Natural killer cell (primary cell): ENCODE measurements at regions not wholly inside any gene's neighbourhood (a gene's known extent, or its start where the extent isn't known, plus 50 kb on each side); places are given as distances from the start of the nearest gene placed in this dataset.

ENCODE experiments used
- ATAC-seq, 3 donors: fragments of 150-1000 bp in 2 of 3; fragments of 200-7000 bp in 1 of 3; cut with Tn5 transposase; 1 replicate in 1 of 3; 2 replicates in 2 of 3; pipeline ENCODE4 v1.10.0; 2021; ENCODE audit warnings: mild to moderate bottlenecking in 2 of 3, moderate library complexity in 2 of 3
- DNase-seq, 2 donors: peaks; one replicate each; pipeline versions ENCODE4 v3.0.0 to v3.0.0-alpha.2; 2013 to 2021; ENCODE audit warnings: mixed read lengths in 1 of 2
- H3K27ac ChIP-seq: one replicate; pipeline ENCODE4 v1.5.1; 2013; ENCODE audit warnings: mild to moderate bottlenecking, low read length
- H3K27me3 ChIP-seq: one replicate; pipeline ENCODE4 v1.6.1; 2013; ENCODE audit warnings: low read length; ENCODE audit not compliant: control insufficient read depth, insufficient read depth
- H3K36me3 ChIP-seq: one replicate; pipeline ENCODE4 v1.6.1; 2013; ENCODE audit warnings: low read length; ENCODE audit not compliant: control insufficient read depth, insufficient read depth
- H3K4me1 ChIP-seq: one replicate; pipeline ENCODE4 v1.6.1; 2013; ENCODE audit warnings: low read length; ENCODE audit not compliant: control insufficient read depth, insufficient read depth
- H3K4me3 ChIP-seq: one replicate; pipeline ENCODE4 v1.5.1; 2013; ENCODE audit warnings: low read length
- H3K9me3 ChIP-seq: one replicate; pipeline ENCODE4 v1.6.1; 2013; ENCODE audit warnings: low read length; ENCODE audit not compliant: control insufficient read depth, insufficient read depth
- H3K27ac Mint-ChIP-seq, 2 donors: one replicate each; pipeline ENCODE4 v1.8.0; 2022; ENCODE audit warnings: mild to moderate bottlenecking in 2 of 2, mixed read lengths in 2 of 2, moderate library complexity in 1 of 2
- H3K27me3 Mint-ChIP-seq, 2 donors: one replicate each; pipeline ENCODE4 v1.8.0; 2022; ENCODE audit warnings: low read depth in 2 of 2, mixed read lengths in 2 of 2
- H3K36me3 Mint-ChIP-seq: one replicate; pipeline ENCODE4 v1.8.0; 2022; ENCODE audit warnings: mixed read lengths
- H3K4me1 Mint-ChIP-seq, 2 donors: one replicate each; pipeline ENCODE4 v1.8.0; 2022; ENCODE audit warnings: mixed read lengths in 2 of 2
- H3K4me3 Mint-ChIP-seq: one replicate; pipeline ENCODE4 v1.8.0; 2022; ENCODE audit warnings: mild to moderate bottlenecking, moderate library complexity, mixed read lengths
- H3K9me3 Mint-ChIP-seq, 2 donors: one replicate each; pipeline ENCODE4 v1.8.0; 2022; ENCODE audit warnings: mixed read lengths in 2 of 2
- WGBS: methylation state at CpG from one replicate; pipeline ENCODE4 v1.1.7; 2013; ENCODE audit warnings: missing lambda C conversion rate; ENCODE audit not compliant: insufficient coverage; 5-methylcytosine and 5-hydroxymethylcytosine counted together
- intact Hi-C: fragments of 100-400 bp; cut with micrococcal nuclease; formaldehyde crosslinking; loops from one replicate; pipeline ENCODE4 v1.14.2; 2022
- TF ChIP-seq, protein P1 (sequence below): fragments of 200-600 bp; IDR thresholded peaks from one replicate; pipeline ENCODE4 v1.8.0; 2022; ENCODE audit warnings: antibody characterized with exemption

DNA sequence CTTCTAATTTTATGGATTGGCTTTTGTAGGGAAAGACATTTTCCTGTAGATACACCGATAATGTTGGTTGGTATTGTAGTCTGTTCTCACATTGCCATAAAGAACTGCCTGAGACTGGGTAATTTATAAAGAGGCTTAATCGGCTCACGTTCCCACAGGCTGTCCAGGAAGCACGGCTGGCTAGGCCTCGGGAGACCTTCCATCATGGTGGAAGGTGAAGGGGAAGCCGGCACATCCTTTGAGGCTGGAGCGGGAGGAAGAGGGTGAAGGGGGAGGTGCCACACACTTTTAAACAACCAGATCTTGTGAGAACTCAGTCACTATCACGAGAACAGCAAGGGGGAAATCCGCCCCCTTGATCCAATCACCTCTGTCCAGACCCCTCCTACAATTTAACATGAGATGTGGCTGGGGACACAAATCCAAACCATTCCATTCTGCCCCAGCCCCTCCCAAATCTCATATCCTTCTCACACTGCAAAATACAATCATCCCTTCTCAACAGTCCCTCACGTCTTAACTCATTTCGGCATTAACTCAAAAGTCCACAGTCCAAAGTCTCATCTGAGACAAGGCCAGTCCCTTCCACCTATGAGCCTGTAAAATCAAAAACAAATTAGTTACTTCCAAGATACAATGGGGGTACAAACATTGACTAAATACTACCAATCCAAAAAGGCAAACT, 66.7 kb upstream of the EIF5 start:
- intact Hi-C loops, result no loop called here
- Mint-ChIP-seq H3K4me3 (no peak overlapping the region), H3K9me3 (no peaks in the 10 kb centered on the region), H3K27ac (no peak overlapping the region), H3K36me3 (no peaks in the 10 kb centered on the region), H3K27me3 (peaks cover 44 to 61% of the 10 kb centered on the region in 2 donors), H3K4me1 (no peaks in the 10 kb centered on the region)
- no peak for ATAC-seq
- TF ChIP-seq, protein P1, sequence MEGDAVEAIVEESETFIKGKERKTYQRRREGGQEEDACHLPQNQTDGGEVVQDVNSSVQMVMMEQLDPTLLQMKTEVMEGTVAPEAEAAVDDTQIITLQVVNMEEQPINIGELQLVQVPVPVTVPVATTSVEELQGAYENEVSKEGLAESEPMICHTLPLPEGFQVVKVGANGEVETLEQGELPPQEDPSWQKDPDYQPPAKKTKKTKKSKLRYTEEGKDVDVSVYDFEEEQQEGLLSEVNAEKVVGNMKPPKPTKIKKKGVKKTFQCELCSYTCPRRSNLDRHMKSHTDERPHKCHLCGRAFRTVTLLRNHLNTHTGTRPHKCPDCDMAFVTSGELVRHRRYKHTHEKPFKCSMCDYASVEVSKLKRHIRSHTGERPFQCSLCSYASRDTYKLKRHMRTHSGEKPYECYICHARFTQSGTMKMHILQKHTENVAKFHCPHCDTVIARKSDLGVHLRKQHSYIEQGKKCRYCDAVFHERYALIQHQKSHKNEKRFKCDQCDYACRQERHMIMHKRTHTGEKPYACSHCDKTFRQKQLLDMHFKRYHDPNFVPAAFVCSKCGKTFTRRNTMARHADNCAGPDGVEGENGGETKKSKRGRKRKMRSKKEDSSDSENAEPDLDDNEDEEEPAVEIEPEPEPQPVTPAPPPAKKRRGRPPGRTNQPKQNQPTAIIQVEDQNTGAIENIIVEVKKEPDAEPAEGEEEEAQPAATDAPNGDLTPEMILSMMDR, result no peak
- DNase-seq, result no peak
- no peak overlapping the region for H3K4me3 ChIP-seq
- H3K9me3 ChIP-seq, result no peaks in the 10 kb centered on the region
- no peaks in the 10 kb centered on the region for H3K36me3 ChIP-seq
- 74% methylated on average over 10 of the region's 11 CpGs for WGBS
- no peaks in the 10 kb centered on the region for H3K4me1 ChIP-seq
- H3K27ac ChIP-seq, result no peak overlapping the region
- peaks cover 1% of the 10 kb centered on the region for H3K27me3 ChIP-seq

DNA sequence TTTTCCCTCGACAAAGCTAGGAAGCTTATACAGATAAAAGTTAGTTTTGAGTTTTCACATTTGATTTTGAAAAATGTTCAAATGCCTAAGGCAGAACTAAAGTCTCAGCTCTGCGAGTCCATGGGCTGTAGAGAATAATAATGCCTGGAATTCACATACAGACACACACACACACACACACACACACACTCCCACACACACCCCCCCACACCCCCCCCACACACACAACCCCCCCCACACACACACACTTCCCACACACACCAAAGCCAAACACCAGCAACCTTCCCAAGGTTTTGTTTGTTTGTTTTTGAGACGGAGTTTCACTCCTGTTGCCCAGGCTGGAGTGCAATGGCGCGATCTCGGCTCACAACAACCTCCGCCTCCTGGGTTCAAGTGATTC, 62.8 kb upstream of the EIF5 start:
- no peaks in the 10 kb centered on the region for H3K4me1 Mint-ChIP-seq
- no peak overlapping the region for H3K4me3 ChIP-seq
- no peak overlapping the region for H3K27ac ChIP-seq
- no peaks in the 10 kb centered on the region for H3K4me1 ChIP-seq
- H3K27ac Mint-ChIP-seq, result no peak overlapping the region
- no peaks in the 10 kb centered on the region for H3K36me3 Mint-ChIP-seq
- no peaks in the 10 kb centered on the region for H3K9me3 Mint-ChIP-seq
- TF ChIP-seq, protein P1, result no peak
- ATAC-seq (no peak), DNase-seq (no peak)
- no peak overlapping the region for H3K4me3 Mint-ChIP-seq
- no peaks in the 10 kb centered on the region for H3K9me3 ChIP-seq
- no peaks in the 10 kb centered on the region for H3K36me3 ChIP-seq
- intact Hi-C loops, result no loop called here
- H3K27me3 Mint-ChIP-seq, result peaks cover 40 to 44% of the 10 kb centered on the region in 2 donors
- peaks cover 9% of the 10 kb centered on the region for H3K27me3 ChIP-seq
- 93% methylated on average over 6 of the region's 7 CpGs for WGBS

DNA sequence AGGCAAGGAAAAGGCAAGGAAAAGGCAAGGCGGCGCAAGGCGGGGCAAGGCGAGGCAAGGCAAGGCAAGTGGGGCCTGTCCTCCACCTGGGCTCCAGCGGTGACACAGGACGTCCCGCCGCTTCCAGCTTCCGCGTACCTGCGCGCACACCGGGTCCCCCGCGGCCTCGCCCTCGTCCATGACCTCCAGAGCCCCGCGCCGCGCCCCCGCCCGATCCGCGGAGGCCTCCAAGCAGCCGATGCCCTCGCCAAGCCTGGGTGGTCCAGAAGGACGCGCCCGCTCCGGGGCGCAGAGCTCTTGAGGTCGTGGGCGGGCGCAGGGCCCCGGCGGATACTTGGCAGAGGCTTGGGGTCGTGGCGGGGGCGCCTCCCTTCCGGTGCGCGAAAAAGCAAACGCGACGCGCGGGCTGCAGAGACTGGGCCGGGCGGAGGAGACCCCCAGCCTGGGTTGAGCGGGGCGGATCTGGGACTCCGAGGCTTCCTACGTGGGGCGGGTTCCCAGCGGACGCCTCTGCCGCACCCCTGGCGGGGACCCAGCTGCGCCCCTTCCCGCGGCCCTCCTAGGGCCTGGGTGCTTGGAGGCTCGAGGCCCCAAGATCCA, 60.8 kb upstream of the EIF5 start:
- no peak overlapping the region for H3K4me3 ChIP-seq
- Mint-ChIP-seq H3K4me1 (no peaks in the 10 kb centered on the region), H3K4me3 (no peak overlapping the region), H3K27ac (no peak overlapping the region), H3K9me3 (no peaks in the 10 kb centered on the region), H3K27me3 (peaks cover 37 to 42% of the 10 kb centered on the region in 2 donors), H3K36me3 (no peaks in the 10 kb centered on the region)
- WGBS, result 8% methylated on average over 63 of the region's 63 CpGs
- peaks cover 14% of the 10 kb centered on the region for H3K27me3 ChIP-seq
- DNase-seq (no peak), ATAC-seq (no peak)
- H3K4me1 ChIP-seq, result no peaks in the 10 kb centered on the region
- TF ChIP-seq, protein P1, result no peak
- no peak overlapping the region for H3K27ac ChIP-seq
- no peaks in the 10 kb centered on the region for H3K9me3 ChIP-seq
- no peaks in the 10 kb centered on the region for H3K36me3 ChIP-seq
- intact Hi-C loops, result no loop called here
